ENCODE measurements at regions not wholly inside any gene's neighbourhood (a gene's known extent, or its start where the extent isn't known, plus 50 kb on each side); places are given as distances from the start of the nearest gene placed in this dataset.

GRCh38 chr6:1139155-1139890 lies 172.6 kb upstream of the FOXQ1 start:
- TF ChIP-seq POLR2A (IDR thresholded peaks at IDR 0.05; ENCODE audit: low read length) (no peak), GATA1 (IDR thresholded peaks at IDR 0.05; ENCODE audit: low read depth, low read length) (no peak)
- no peak for DNase-seq

- TF ChIP-seq POLR2A (IDR thresholded peaks at IDR 0.05; ENCODE audit: low read length) (no peak), GATA1 (IDR thresholded peaks at IDR 0.05; ENCODE audit: low read depth, low read length) (no peak)
- DNase-seq, result no peak
These were observed 174.0 kb upstream of the FOXQ1 start for GRCh38 chr6:1137849-1138248.

- no peak for TF ChIP-seq POLR2A (IDR thresholded peaks at IDR 0.05; ENCODE audit: low read length)
- no peak for TF ChIP-seq GATA1 (IDR thresholded peaks at IDR 0.05; ENCODE audit: low read depth, low read length)
- DNase-seq, result no peak
These were observed 175.1 kb upstream of the FOXQ1 start for GRCh38 chr6:1136827-1137226.

GRCh38 chr6:1136415-1136774 lies 175.5 kb upstream of the FOXQ1 start:
- TF ChIP-seq GATA1 (IDR thresholded peaks at IDR 0.05; ENCODE audit: low read depth, low read length) (no peak), POLR2A (IDR thresholded peaks at IDR 0.05; ENCODE audit: low read length) (no peak)
- DNase-seq, result no peak

- DNase-seq, result no peak
- TF ChIP-seq POLR2A (IDR thresholded peaks at IDR 0.05; ENCODE audit: low read length) (no peak), GATA1 (IDR thresholded peaks at IDR 0.05; ENCODE audit: low read depth, low read length) (no peak)
These were observed 176.0 kb upstream of the FOXQ1 start for GRCh38 chr6:1135726-1136414.

GRCh38 chr6:1131285-1132079 lies 180.4 kb upstream of the FOXQ1 start:
- no peak for DNase-seq
- TF ChIP-seq POLR2A (IDR thresholded peaks at IDR 0.05; ENCODE audit: low read length), result no peak
- TF ChIP-seq GATA1 (IDR thresholded peaks at IDR 0.05; ENCODE audit: low read depth, low read length), result no peak

- no peak for DNase-seq
- TF ChIP-seq GATA1 (IDR thresholded peaks at IDR 0.05; ENCODE audit: low read depth, low read length) (no peak), POLR2A (IDR thresholded peaks at IDR 0.05; ENCODE audit: low read length) (no peak)
These were observed 181.2 kb upstream of the FOXQ1 start for GRCh38 chr6:1130709-1131108.

- TF ChIP-seq POLR2A (IDR thresholded peaks at IDR 0.05; ENCODE audit: low read length), result no peak
- TF ChIP-seq GATA1 (IDR thresholded peaks at IDR 0.05; ENCODE audit: low read depth, low read length), result no peak
- DNase-seq, result no peak
These were observed 182.8 kb upstream of the FOXQ1 start for GRCh38 chr6:1129131-1129530.

- DNase-seq, result no peak
These were observed 184.2 kb upstream of the FOXQ1 start for GRCh38 chr6:1127597-1128288.

GRCh38 chr6:1127129-1127528 lies 184.8 kb upstream of the FOXQ1 start:
- DNase-seq, result no peak
- TF ChIP-seq POLR2A (IDR thresholded peaks at IDR 0.05; ENCODE audit: low read length), result no peak
- TF ChIP-seq GATA1 (IDR thresholded peaks at IDR 0.05; ENCODE audit: low read depth, low read length), result no peak

More at GRCh38 chr6:1127597-1128288, 184.2 kb upstream of the FOXQ1 start:
- TF ChIP-seq GATA1 (IDR thresholded peaks at IDR 0.05; ENCODE audit: low read depth, low read length) (no peak), POLR2A (IDR thresholded peaks at IDR 0.05; ENCODE audit: low read length) (no peak)

- no peak for DNase-seq
- TF ChIP-seq POLR2A (IDR thresholded peaks at IDR 0.05; ENCODE audit: low read length) (no peak), GATA1 (IDR thresholded peaks at IDR 0.05; ENCODE audit: low read depth, low read length) (no peak)
These were observed 185.9 kb upstream of the FOXQ1 start for GRCh38 chr6:1126036-1126435.

GRCh38 chr6:1125297-1125696 lies 186.6 kb upstream of the FOXQ1 start:
- DNase-seq, result no peak
- TF ChIP-seq GATA1 (IDR thresholded peaks at IDR 0.05; ENCODE audit: low read depth, low read length), result no peak
- TF ChIP-seq POLR2A (IDR thresholded peaks at IDR 0.05; ENCODE audit: low read length), result no peak

GRCh38 chr6:1124885-1125284 lies 187.0 kb upstream of the FOXQ1 start:
- TF ChIP-seq POLR2A (IDR thresholded peaks at IDR 0.05; ENCODE audit: low read length), result no peak
- TF ChIP-seq GATA1 (IDR thresholded peaks at IDR 0.05; ENCODE audit: low read depth, low read length), result no peak
- DNase-seq, result no peak
